HG03139 (cell line): ENCODE measurements at regions not wholly inside any gene's neighbourhood (a gene's known extent, or its start where the extent isn't known, plus 50 kb on each side); places are given as distances from the start of the nearest gene placed in this dataset.

ENCODE experiments used
- ATAC-seq: cut with Tn5 transposase; IDR thresholded peaks from one replicate; pipeline ENCODE4 v1.9.1; 2021; ENCODE audit not compliant: unreplicated experiment

GRCh38 chr18:25875551-25876240 is 214.7 kb downstream of the SS18 start:
- no peak for ATAC-seq

GRCh38 chr18:25873833-25874232 is 216.6 kb downstream of the SS18 start:
- no peak for ATAC-seq

GRCh38 chr18:25866331-25866730 is 224.1 kb downstream of the SS18 start:
- no peak for ATAC-seq

- no peak for ATAC-seq
Measured at GRCh38 chr18:25862881-25863600, 227.4 kb downstream of the SS18 start.

GRCh38 chr18:25853691-25854433 is 236.6 kb downstream of the SS18 start:
- ATAC-seq, result no peak

GRCh38 chr18:25843791-25844190 is 246.6 kb downstream of the SS18 start:
- no peak for ATAC-seq

- ATAC-seq, result no peak
Measured at GRCh38 chr18:25842665-25843064, 247.7 kb downstream of the SS18 start.

GRCh38 chr18:25834061-25834460 is 256.4 kb downstream of the SS18 start:
- no peak for ATAC-seq

- peak; percentile 68 for ATAC-seq
Measured at GRCh38 chr18:25832001-25832604, 258.3 kb downstream of the SS18 start.

GRCh38 chr18:25831301-25831701 is 259.1 kb downstream of the SS18 start:
- ATAC-seq, result no peak

GRCh38 chr18:25830787-25831186 is 259.6 kb downstream of the SS18 start:
- ATAC-seq, result no peak

- ATAC-seq, result no peak
Measured at GRCh38 chr18:25827961-25828561, 262.4 kb downstream of the SS18 start.

- ATAC-seq, result no peak
Measured at GRCh38 chr18:25827228-25827627, 263.2 kb downstream of the SS18 start.

- ATAC-seq, result no peak
Measured at GRCh38 chr18:25826823-25827222, 263.6 kb downstream of the SS18 start.

- ATAC-seq, result no peak
Measured at GRCh38 chr18:25825979-25826776, 264.2 kb downstream of the SS18 start.

- no peak for ATAC-seq
Measured at GRCh38 chr18:25825056-25825455, 265.4 kb downstream of the SS18 start.

GRCh38 chr18:25819746-25820363 is 270.6 kb downstream of the SS18 start:
- ATAC-seq, result no peak

- ATAC-seq, result no peak
Measured at GRCh38 chr18:25818505-25818904, 271.9 kb downstream of the SS18 start.

- no peak for ATAC-seq
Measured at GRCh38 chr18:25817546-25818237, 272.7 kb downstream of the SS18 start.
